ENCODE measurements at regions not wholly inside any gene's neighbourhood (a gene's known extent, or its start where the extent isn't known, plus 50 kb on each side); places are given as distances from the start of the nearest gene placed in this dataset.

DNA sequence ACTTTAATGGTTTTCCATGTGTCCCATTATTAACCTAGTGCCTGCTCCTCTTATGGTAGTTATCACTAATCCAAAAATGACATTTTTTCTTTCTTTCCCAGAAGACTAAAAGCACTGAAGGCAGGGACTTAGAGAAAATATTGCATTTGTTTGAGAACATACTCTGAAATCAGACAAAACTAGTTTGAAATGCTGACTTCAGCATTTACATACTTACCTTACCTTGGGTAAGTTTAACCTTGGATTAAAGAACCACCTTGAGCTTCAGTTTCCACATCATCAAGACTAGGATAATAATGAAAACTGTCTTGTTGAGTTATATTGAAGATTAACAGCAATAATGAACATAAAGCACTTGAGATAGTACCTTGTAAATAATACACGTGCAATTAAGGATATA lies 413.0 kb downstream of the SOX2 start:
- Mint-ChIP-seq H3K27me3 (ENCODE audit: insufficient read depth, unreplicated experiment) (no peaks in the 10 kb centered on the region), H3K36me3 (ENCODE audit: insufficient read depth, unreplicated experiment) (no peaks in the 10 kb centered on the region), H3K9me3 (ENCODE audit: unreplicated experiment) (no peaks in the 10 kb centered on the region), H3K27ac (ENCODE audit: unreplicated experiment) (no peak overlapping the region), H3K4me3 (ENCODE audit: unreplicated experiment) (no peak overlapping the region), H3K4me1 (ENCODE audit: low read depth, unreplicated experiment) (peaks cover 6% of the 10 kb centered on the region)
- DNase-seq = no peak
- ChIA-PET POLR2A (no interaction called here), CTCF (no interaction called here)
- no peaks in the 10 kb centered on the region for H3K9me3 ChIP-seq
- TF ChIP-seq, protein P1, sequence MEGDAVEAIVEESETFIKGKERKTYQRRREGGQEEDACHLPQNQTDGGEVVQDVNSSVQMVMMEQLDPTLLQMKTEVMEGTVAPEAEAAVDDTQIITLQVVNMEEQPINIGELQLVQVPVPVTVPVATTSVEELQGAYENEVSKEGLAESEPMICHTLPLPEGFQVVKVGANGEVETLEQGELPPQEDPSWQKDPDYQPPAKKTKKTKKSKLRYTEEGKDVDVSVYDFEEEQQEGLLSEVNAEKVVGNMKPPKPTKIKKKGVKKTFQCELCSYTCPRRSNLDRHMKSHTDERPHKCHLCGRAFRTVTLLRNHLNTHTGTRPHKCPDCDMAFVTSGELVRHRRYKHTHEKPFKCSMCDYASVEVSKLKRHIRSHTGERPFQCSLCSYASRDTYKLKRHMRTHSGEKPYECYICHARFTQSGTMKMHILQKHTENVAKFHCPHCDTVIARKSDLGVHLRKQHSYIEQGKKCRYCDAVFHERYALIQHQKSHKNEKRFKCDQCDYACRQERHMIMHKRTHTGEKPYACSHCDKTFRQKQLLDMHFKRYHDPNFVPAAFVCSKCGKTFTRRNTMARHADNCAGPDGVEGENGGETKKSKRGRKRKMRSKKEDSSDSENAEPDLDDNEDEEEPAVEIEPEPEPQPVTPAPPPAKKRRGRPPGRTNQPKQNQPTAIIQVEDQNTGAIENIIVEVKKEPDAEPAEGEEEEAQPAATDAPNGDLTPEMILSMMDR (IDR thresholded peaks at IDR 0.05; ENCODE audit: insufficient read depth in 1 of 2, low read depth in 1 of 2, low read length in 1 of 2, severe bottlenecking in 1 of 2, unreplicated experiment in 1 of 2) = no peak
- intact Hi-C loops (cut with micrococcal nuclease; ENCODE audit: unreplicated experiment) = no loop called here
- H3K27me3 ChIP-seq (replicated peaks; ENCODE audit: control insufficient read depth, insufficient read depth, low read length) = no peaks in the 10 kb centered on the region
- BruUV-seq (replicated peaks) = no TSS peak
- H3K4me3 ChIP-seq (ENCODE audit: low read depth, low read length) = no peak overlapping the region
- H3K4me1 ChIP-seq = no peaks in the 10 kb centered on the region
- no peaks in the 10 kb centered on the region for H3K36me3 ChIP-seq (ENCODE audit: control insufficient read depth, insufficient read depth, low read length)

DNA sequence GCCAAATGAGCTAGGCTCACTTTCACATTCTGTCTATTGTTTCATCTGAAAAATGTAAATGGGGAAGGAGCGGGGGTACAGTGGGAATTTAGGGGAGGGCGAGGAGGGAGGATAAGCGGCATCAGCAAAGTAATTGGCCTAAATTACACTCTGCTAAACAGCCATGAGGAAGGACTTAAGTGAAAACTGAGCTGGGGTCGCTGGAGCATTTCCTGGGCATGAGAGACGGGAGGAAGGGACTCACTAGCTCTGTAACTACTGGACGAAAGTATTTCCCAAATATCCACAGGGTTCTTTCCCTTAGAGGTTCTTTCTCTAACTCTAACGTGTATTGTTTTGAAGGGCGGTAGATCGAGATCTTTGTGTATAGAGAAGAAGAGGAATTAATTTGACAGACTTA lies 418.0 kb downstream of the SOX2 start:
- CTCF ChIA-PET = no interaction called here
- no TSS peak for BruUV-seq (replicated peaks)

DNA sequence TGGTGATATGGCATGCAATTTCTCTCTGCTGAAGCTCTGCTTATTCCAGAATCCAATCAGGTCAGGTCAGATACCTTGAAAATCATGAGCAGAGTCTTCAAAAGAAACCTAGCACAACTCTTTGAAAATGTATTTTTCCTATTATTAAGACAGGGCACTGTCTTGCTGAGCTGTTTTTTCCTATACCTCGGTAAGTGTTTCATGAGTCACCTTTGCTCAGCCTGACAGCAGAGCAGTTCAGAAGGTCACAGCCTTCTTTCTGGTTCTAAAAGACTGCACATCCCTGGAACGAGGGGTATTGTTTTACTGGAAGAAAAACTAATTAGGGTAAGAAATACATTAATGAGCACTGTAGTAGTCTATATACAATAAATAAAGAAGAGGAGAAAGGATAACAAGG lies 422.0 kb downstream of the SOX2 start:
- Mint-ChIP-seq H3K27me3 (ENCODE audit: insufficient read depth, unreplicated experiment) (no peaks in the 10 kb centered on the region), H3K36me3 (ENCODE audit: insufficient read depth, unreplicated experiment) (no peaks in the 10 kb centered on the region), H3K4me3 (ENCODE audit: unreplicated experiment) (no peak overlapping the region), H3K4me1 (ENCODE audit: low read depth, unreplicated experiment) (peaks cover 18% of the 10 kb centered on the region), H3K9me3 (ENCODE audit: unreplicated experiment) (no peaks in the 10 kb centered on the region), H3K27ac (ENCODE audit: unreplicated experiment) (no peak overlapping the region)
- Histone ChIP-seq H3K9me3 (no peaks in the 10 kb centered on the region), H3K36me3 (ENCODE audit: control insufficient read depth, insufficient read depth, low read length) (no peaks in the 10 kb centered on the region), H3K4me3 (ENCODE audit: low read depth, low read length) (no peak overlapping the region), H3K4me1 (peaks cover 8% of the 10 kb centered on the region; the same call in 1 of the 2 replicates), H3K27me3 (replicated peaks; ENCODE audit: control insufficient read depth, insufficient read depth, low read length) (no peaks in the 10 kb centered on the region)
- intact Hi-C loops (cut with micrococcal nuclease; ENCODE audit: unreplicated experiment) = no loop called here
- no peak for DNase-seq
- TF ChIP-seq, protein P1 (IDR thresholded peaks at IDR 0.05; ENCODE audit: insufficient read depth in 1 of 2, low read depth in 1 of 2, low read length in 1 of 2, severe bottlenecking in 1 of 2, unreplicated experiment in 1 of 2) = no peak
- ChIA-PET CTCF (no interaction called here), POLR2A (no interaction called here)
- no TSS peak for BruUV-seq (replicated peaks)

More for the DNA sequence above, 418.0 kb downstream of the SOX2 start:
- Mint-ChIP-seq H3K27me3 (ENCODE audit: insufficient read depth, unreplicated experiment) (no peaks in the 10 kb centered on the region), H3K9me3 (ENCODE audit: unreplicated experiment) (no peaks in the 10 kb centered on the region), H3K4me3 (ENCODE audit: unreplicated experiment) (no peak overlapping the region), H3K27ac (ENCODE audit: unreplicated experiment) (no peak overlapping the region), H3K4me1 (ENCODE audit: low read depth, unreplicated experiment) (peaks cover 6% of the 10 kb centered on the region), H3K36me3 (ENCODE audit: insufficient read depth, unreplicated experiment) (no peaks in the 10 kb centered on the region)
- Histone ChIP-seq H3K4me1 (no peaks in the 10 kb centered on the region), H3K36me3 (ENCODE audit: control insufficient read depth, insufficient read depth, low read length) (no peaks in the 10 kb centered on the region), H3K9me3 (no peaks in the 10 kb centered on the region), H3K27me3 (replicated peaks; ENCODE audit: control insufficient read depth, insufficient read depth, low read length) (no peaks in the 10 kb centered on the region), H3K4me3 (ENCODE audit: low read depth, low read length) (no peak overlapping the region)
- no peak for DNase-seq
- TF ChIP-seq, protein P1 (IDR thresholded peaks at IDR 0.05; ENCODE audit: insufficient read depth in 1 of 2, low read depth in 1 of 2, low read length in 1 of 2, severe bottlenecking in 1 of 2, unreplicated experiment in 1 of 2) = no peak
- intact Hi-C loops (cut with micrococcal nuclease; ENCODE audit: unreplicated experiment) = no loop called here
- POLR2A ChIA-PET = no interaction called here
